ENCODE measurements at regions not wholly inside any gene's neighbourhood (a gene's known extent, or its start where the extent isn't known, plus 50 kb on each side); places are given as distances from the start of the nearest gene placed in this dataset.
"Not testable (repeated sequence)": the region's sequence is repeated elsewhere in the genome, so short reads cannot be mapped to it uniquely, and the experiment has no call there.

DNA sequence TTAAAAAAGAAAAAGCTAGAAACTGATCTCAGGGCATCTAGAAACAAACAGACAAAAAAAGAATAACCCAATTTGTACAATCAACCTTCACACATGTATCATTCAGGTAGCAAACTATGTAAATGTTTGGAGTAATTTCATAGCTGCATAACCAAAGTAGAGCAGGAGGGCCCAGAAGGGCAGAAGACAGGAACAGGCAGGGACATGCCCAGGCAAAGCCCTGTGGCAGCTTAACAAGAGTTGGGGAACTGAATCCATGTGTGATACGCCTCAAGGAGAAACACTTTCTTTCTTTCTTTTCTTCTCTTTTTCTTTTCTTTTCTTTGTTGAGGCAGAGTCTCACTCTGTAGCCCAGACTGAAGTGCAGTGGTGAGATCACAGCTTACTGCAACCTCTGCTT lies 390.4 kb upstream of the ANKRD20A1 start:
- H3K27ac Mint-ChIP-seq; H3K27me3 Mint-ChIP-seq; H3K9me3 Mint-ChIP-seq; H3K27ac ChIP-seq (ENCODE audit: low read depth, low read length); POLR2A ChIA-PET (ENCODE audit: partially characterized antibody); CTCF ChIA-PET (ENCODE audit: partially characterized antibody); H3K9me3 ChIP-seq (ENCODE audit: control insufficient read depth in 1 of 2, low read length in 2 of 2); H3K36me3 Mint-ChIP-seq; H3K4me1 Mint-ChIP-seq; H3K4me3 ChIP-seq (ENCODE audit: low read length in 2 of 2); H3K4me3 Mint-ChIP-seq; DNase-seq; intact Hi-C loops (cut with micrococcal nuclease); H3K27me3 ChIP-seq (ENCODE audit: insufficient read depth, low read length); H3K4me1 ChIP-seq (ENCODE audit: insufficient read depth, low read length); H3K36me3 ChIP-seq (ENCODE audit: insufficient read depth, low read length): not testable (repeated sequence)

DNA sequence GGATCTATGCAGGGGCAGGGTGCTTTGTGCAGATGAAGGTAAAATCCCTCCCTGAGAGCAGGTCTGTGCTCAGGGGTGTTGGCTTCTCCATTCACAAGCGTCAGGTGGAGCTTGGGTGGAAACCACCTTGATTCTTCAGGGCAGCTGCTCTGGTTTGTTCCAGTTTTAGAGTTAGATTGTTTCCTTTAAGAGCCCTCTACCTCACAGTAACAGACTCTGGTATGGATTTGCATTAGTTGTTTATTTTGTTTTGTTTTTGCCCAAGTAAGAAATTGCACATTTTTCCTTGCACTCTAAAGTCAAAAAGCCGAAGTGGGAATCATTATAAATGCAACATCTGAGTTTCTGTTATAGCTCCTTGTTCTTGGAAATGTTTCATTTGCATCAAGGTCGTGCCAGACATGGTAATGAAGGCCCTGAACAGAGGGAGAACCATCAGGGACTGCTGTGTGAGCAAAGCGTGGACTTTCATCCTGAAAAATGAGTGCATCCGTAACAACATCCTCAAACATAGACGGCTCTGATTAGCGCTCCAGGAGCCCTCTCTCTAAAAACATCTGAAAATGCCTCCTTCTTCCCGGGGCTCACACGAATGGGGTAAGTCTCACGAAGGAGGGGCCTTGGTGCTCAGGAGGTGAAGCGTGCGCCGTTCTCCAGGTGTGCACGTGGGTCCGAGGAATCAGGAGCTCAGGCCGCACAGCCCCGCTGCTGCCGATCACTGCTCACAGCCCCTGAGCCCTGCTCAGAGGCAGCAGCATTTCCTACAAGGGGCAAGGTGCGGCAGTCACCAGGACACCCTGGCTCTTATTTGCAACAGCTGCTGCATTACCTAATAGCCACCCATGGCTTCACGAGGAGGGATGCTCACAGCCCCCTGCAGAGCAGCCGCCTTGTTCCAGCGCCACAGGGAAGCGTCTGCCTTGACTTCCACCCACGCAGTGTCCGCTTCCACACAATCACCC lies 396.7 kb upstream of the ANKRD20A1 start:
- intact Hi-C loops (cut with micrococcal nuclease), result not testable (repeated sequence)

DNA sequence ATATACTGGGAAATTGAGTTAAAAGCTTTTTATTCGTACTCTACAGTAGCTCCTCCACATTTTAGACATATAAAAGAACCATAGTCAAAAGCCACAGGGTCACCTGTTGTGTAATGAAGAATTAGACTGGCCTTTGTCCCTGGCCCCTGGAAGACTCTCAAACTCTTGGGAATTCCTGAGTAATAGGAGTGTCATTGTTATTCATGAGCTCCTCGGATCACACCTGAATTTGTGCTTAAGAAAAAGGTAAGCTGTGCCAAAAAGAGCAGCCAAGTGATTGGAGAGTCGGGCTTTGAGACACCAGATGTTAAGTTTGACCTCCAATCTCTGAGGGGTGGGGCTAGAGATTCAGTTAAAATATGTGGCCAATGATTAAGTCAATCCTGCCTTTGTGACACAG lies 405.8 kb upstream of the ANKRD20A1 start:
- DNase-seq; H3K36me3 ChIP-seq (ENCODE audit: insufficient read depth, low read length); H3K4me3 ChIP-seq (ENCODE audit: low read length in 2 of 2); H3K27ac Mint-ChIP-seq; POLR2A ChIA-PET (ENCODE audit: partially characterized antibody); H3K4me3 Mint-ChIP-seq; H3K9me3 Mint-ChIP-seq; H3K9me3 ChIP-seq (ENCODE audit: control insufficient read depth in 1 of 2, low read length in 2 of 2); H3K4me1 Mint-ChIP-seq; intact Hi-C loops (cut with micrococcal nuclease); H3K27me3 Mint-ChIP-seq; H3K36me3 Mint-ChIP-seq; H3K27ac ChIP-seq (ENCODE audit: low read depth, low read length); CTCF ChIA-PET (ENCODE audit: partially characterized antibody); H3K4me1 ChIP-seq (ENCODE audit: insufficient read depth, low read length); H3K27me3 ChIP-seq (ENCODE audit: insufficient read depth, low read length): not testable (repeated sequence)

More for the DNA sequence above, 396.7 kb upstream of the ANKRD20A1 start:
- H3K36me3 ChIP-seq (ENCODE audit: insufficient read depth, low read length); POLR2A ChIA-PET (ENCODE audit: partially characterized antibody); CTCF ChIA-PET (ENCODE audit: partially characterized antibody); H3K27me3 Mint-ChIP-seq; H3K4me1 ChIP-seq (ENCODE audit: insufficient read depth, low read length); H3K9me3 Mint-ChIP-seq; H3K36me3 Mint-ChIP-seq; H3K27me3 ChIP-seq (ENCODE audit: insufficient read depth, low read length); H3K4me3 Mint-ChIP-seq; H3K27ac Mint-ChIP-seq; H3K4me3 ChIP-seq (ENCODE audit: low read length in 2 of 2); H3K27ac ChIP-seq (ENCODE audit: low read depth, low read length); DNase-seq; H3K4me1 Mint-ChIP-seq; H3K9me3 ChIP-seq (ENCODE audit: control insufficient read depth in 1 of 2, low read length in 2 of 2): not testable (repeated sequence)

DNA sequence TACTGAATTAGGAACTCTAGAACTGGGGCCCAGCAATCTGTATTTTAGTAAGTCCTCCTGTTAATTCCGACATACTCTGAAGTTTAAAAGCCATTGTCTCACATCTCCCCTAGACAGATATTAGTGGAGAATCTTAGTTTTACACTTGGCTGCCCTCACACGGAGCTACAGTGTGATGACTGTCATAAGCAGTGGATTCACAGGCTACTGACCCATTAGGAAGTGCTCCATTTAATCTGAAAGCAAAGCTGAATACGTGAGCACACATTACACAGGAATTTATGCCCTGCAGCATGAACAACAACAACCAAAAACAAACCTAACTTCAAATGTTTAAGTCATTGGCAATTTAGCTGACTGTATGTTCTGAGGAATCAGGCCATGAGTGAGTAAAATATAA lies 416.4 kb upstream of the ANKRD20A1 start:
- H3K4me3 ChIP-seq (ENCODE audit: low read length in 2 of 2); H3K27ac ChIP-seq (ENCODE audit: low read depth, low read length); H3K4me1 ChIP-seq (ENCODE audit: insufficient read depth, low read length); H3K4me1 Mint-ChIP-seq; CTCF ChIA-PET (ENCODE audit: partially characterized antibody); POLR2A ChIA-PET (ENCODE audit: partially characterized antibody); intact Hi-C loops (cut with micrococcal nuclease); H3K36me3 ChIP-seq (ENCODE audit: insufficient read depth, low read length); H3K9me3 ChIP-seq (ENCODE audit: control insufficient read depth in 1 of 2, low read length in 2 of 2); H3K27ac Mint-ChIP-seq; H3K4me3 Mint-ChIP-seq; H3K9me3 Mint-ChIP-seq; H3K36me3 Mint-ChIP-seq; H3K27me3 ChIP-seq (ENCODE audit: insufficient read depth, low read length); DNase-seq; H3K27me3 Mint-ChIP-seq: not testable (repeated sequence)

DNA sequence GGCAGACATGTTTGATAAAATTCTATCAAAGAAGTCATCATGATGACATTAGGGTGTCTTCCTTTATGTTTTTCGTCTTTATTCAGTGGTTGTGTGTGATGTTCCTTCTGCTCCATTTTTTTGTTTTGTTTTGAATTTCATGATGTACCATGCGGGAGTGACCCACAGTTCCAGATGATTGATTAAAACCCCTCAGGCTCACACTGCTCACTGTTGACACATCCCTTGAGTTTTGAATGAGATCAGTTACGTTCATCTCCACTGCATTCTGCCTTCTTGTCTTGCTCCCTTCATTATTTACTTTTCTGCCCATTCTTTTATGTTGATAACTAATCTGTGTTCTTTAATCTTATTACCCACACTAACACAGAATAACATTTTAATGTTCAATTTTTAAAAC lies 421.7 kb upstream of the ANKRD20A1 start:
- CTCF ChIA-PET (ENCODE audit: partially characterized antibody); DNase-seq; H3K27ac ChIP-seq (ENCODE audit: low read depth, low read length); H3K36me3 ChIP-seq (ENCODE audit: insufficient read depth, low read length); intact Hi-C loops (cut with micrococcal nuclease); POLR2A ChIA-PET (ENCODE audit: partially characterized antibody); H3K36me3 Mint-ChIP-seq; H3K4me1 Mint-ChIP-seq; H3K4me1 ChIP-seq (ENCODE audit: insufficient read depth, low read length); H3K27me3 Mint-ChIP-seq; H3K27ac Mint-ChIP-seq; H3K9me3 Mint-ChIP-seq; H3K4me3 Mint-ChIP-seq; H3K27me3 ChIP-seq (ENCODE audit: insufficient read depth, low read length); H3K4me3 ChIP-seq (ENCODE audit: low read length in 2 of 2); H3K9me3 ChIP-seq (ENCODE audit: control insufficient read depth in 1 of 2, low read length in 2 of 2): not testable (repeated sequence)

DNA sequence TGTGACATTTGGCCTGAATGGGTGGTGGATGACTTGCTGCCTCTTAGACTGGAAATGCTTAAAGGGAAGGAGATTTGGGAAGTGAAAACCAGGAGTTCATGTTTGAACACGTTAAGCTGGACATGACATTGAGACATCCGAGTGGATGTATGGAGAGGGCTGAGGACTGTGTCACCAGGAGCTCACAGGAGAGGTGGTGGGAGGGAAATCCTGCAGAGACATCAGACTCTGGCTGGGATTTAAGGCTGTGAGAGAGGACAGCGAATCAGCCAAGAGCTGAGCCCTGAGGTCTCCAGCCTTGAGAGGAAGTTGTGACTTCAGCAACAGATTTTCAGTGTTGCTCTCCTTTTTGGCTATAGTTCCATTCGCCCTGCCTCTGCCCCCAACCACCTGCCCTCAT lies 432.5 kb upstream of the SPATA31A3 start:
- H3K36me3 ChIP-seq (ENCODE audit: insufficient read depth, low read length); POLR2A ChIA-PET (ENCODE audit: partially characterized antibody); H3K27me3 Mint-ChIP-seq: not testable (repeated sequence)

GRCh38 chr9:67423049-67423728 lies 430.8 kb upstream of the SPATA31A3 start:
- H3K9me3 ChIP-seq (ENCODE audit: control insufficient read depth in 1 of 2, low read length in 2 of 2); DNase-seq; H3K27me3 Mint-ChIP-seq; intact Hi-C loops (cut with micrococcal nuclease); H3K4me1 Mint-ChIP-seq; H3K4me3 ChIP-seq (ENCODE audit: low read length in 2 of 2); H3K27ac Mint-ChIP-seq; H3K27ac ChIP-seq (ENCODE audit: low read depth, low read length); POLR2A ChIA-PET (ENCODE audit: partially characterized antibody); H3K4me3 Mint-ChIP-seq; H3K36me3 Mint-ChIP-seq; H3K9me3 Mint-ChIP-seq; H3K36me3 ChIP-seq (ENCODE audit: insufficient read depth, low read length); CTCF ChIA-PET (ENCODE audit: partially characterized antibody); H3K4me1 ChIP-seq (ENCODE audit: insufficient read depth, low read length); H3K27me3 ChIP-seq (ENCODE audit: insufficient read depth, low read length): not testable (repeated sequence)

More for the DNA sequence above, 432.5 kb upstream of the SPATA31A3 start:
- DNase-seq; H3K4me3 ChIP-seq (ENCODE audit: low read length in 2 of 2); H3K27me3 ChIP-seq (ENCODE audit: insufficient read depth, low read length); H3K4me3 Mint-ChIP-seq; H3K9me3 Mint-ChIP-seq; H3K9me3 ChIP-seq (ENCODE audit: control insufficient read depth in 1 of 2, low read length in 2 of 2); H3K4me1 Mint-ChIP-seq; intact Hi-C loops (cut with micrococcal nuclease); H3K27ac ChIP-seq (ENCODE audit: low read depth, low read length); H3K27ac Mint-ChIP-seq; CTCF ChIA-PET (ENCODE audit: partially characterized antibody); H3K4me1 ChIP-seq (ENCODE audit: insufficient read depth, low read length); H3K36me3 Mint-ChIP-seq: not testable (repeated sequence)

Data from CD4-positive, alpha-beta memory T cell (primary cell).